ENCODE measurements at regions not wholly inside any gene's neighbourhood (a gene's known extent, or its start where the extent isn't known, plus 50 kb on each side); places are given as distances from the start of the nearest gene placed in this dataset.

DNA sequence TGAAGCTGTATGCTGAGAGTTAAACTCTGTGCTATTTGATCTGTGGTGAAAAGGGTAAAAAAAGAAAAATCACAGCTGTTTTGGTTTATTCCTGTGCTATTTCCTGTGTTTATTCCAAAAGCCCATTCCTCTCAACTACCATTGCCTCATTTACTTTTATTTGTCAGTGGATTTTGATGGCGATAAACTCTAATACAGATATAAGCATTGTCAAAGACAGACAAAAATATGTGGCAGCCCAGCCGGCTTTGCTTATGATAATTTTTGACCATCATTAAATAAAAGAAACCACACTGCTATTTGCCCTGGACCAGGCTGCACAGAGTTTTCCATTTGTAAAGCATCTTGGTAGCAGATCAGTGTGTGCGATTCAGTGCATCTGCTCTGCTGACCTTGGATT is 473.6 kb upstream of the ASIC2 start:
- Mint-ChIP-seq H3K27ac (no peak overlapping the region), H3K36me3 (no peaks in the 10 kb centered on the region), H3K9me3 (no peaks in the 10 kb centered on the region), H3K27me3 (ENCODE audit: low read depth in 3 of 3) (peaks cover under 1 to 5% (median 3%) of the 10 kb centered on the region in 3 donors), H3K4me1 (no peaks in the 10 kb centered on the region), H3K4me3 (no peak overlapping the region)
- DNase-seq = no peak

DNA sequence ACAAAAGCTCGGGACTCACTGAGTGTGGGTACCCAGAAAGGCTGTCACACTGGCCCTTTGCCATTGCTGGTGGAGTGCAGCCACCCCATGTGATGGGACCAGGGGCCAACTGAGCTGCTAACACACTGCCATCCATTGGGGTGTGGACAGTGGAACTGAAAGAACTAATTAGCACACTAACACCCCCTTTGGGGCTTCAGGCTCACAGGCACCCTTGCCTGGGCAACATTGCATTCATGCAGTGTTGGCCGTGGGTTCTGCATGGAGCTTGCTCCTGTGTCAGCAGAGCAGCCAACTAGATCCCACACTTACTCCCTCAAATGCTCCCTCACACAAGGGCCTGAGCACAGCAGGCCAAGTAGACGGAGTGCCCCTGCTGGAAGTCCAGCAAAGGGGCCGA is 476.0 kb upstream of the ASIC2 start:
- Mint-ChIP-seq H3K4me1 (no peaks in the 10 kb centered on the region), H3K4me3 (no peak overlapping the region), H3K27ac (no peak overlapping the region), H3K36me3 (no peaks in the 10 kb centered on the region), H3K9me3 (no peaks in the 10 kb centered on the region), H3K27me3 (ENCODE audit: low read depth in 3 of 3) (peaks cover 0 to 4% (median 3%) of the 10 kb centered on the region in 3 donors)
- no peak for DNase-seq

DNA sequence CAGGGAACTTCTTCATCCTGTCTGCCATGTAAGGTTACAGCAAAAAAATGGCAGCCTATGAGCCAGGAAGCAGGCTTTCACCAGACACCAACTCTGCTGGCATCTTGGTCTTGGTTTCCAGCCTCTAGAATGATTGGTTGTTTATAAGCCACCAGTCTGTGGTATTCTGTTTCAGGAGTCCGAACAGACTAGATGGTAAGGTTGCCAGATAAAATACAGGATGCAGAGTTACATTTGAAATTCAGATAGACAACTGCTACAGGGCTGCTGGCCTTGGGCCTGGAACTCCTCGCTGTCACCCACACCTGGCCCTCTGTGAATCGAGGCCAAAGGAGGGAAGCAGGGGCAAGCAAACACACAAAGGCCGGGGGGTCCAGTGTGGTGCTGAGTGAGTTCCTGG is 478.8 kb upstream of the CCL2 start:
- Mint-ChIP-seq H3K4me3 (no peak overlapping the region), H3K27ac (no peak overlapping the region), H3K27me3 (ENCODE audit: low read depth in 3 of 3) (peaks cover 2 to 10% (median 3%) of the 10 kb centered on the region in 3 donors), H3K9me3 (no peaks in the 10 kb centered on the region), H3K36me3 (no peaks in the 10 kb centered on the region), H3K4me1 (no peaks in the 10 kb centered on the region)
- DNase-seq = no peak

DNA sequence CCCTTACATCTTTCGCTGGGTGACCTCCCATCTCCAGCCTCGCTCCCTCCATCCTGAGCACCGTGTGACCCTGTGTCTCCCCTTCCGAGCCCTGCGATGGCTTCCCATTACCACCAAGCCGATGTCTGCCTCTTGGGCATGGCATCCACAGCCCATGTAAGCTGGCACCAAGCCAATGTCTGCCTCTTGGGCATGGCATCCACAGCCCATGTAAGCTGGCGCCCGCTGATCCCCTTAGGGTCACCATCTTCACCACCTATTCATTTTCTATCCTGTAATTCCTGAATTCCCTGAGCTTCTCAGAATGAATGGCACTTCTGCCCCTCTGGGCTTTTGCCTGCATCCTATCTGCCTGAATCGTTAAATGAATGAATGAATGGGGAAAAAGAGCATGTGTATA is 478.2 kb upstream of the CCL2 start:
- H3K9me3 Mint-ChIP-seq = no peaks in the 10 kb centered on the region
- H3K27me3 Mint-ChIP-seq (ENCODE audit: low read depth in 3 of 3) = peaks cover 0 to 13% (median 2%) of the 10 kb centered on the region in 3 donors
- H3K4me1 Mint-ChIP-seq = no peaks in the 10 kb centered on the region
- no peak overlapping the region for H3K27ac Mint-ChIP-seq
- no peak for DNase-seq
- no peak overlapping the region for H3K4me3 Mint-ChIP-seq
- H3K36me3 Mint-ChIP-seq = no peaks in the 10 kb centered on the region

- no peak overlapping the region for H3K27ac Mint-ChIP-seq
- H3K4me1 Mint-ChIP-seq = no peaks in the 10 kb centered on the region
- no peak overlapping the region for H3K4me3 Mint-ChIP-seq
- no peaks in the 10 kb centered on the region for H3K9me3 Mint-ChIP-seq
- H3K27me3 Mint-ChIP-seq (ENCODE audit: low read depth in 3 of 3) = peaks cover 0 to 13% (median 2%) of the 10 kb centered on the region in 3 donors
- no peaks in the 10 kb centered on the region for H3K36me3 Mint-ChIP-seq
- DNase-seq = no peak
Observed at GRCh38 chr17:33777674-33778073, 477.4 kb upstream of the CCL2 start.

- Mint-ChIP-seq H3K4me3 (no peak overlapping the region), H3K4me1 (no peaks in the 10 kb centered on the region), H3K9me3 (no peaks in the 10 kb centered on the region), H3K27me3 (ENCODE audit: low read depth in 3 of 3) (peaks cover 0 to 13% (median 2%) of the 10 kb centered on the region in 3 donors), H3K27ac (no peak overlapping the region), H3K36me3 (no peaks in the 10 kb centered on the region)
- DNase-seq = no peak
Observed at GRCh38 chr17:33778505-33779233, 476.4 kb upstream of the CCL2 start.

GRCh38 chr17:33779234-33779591 is 475.9 kb upstream of the CCL2 start:
- H3K4me3 Mint-ChIP-seq = no peak overlapping the region
- H3K9me3 Mint-ChIP-seq = no peaks in the 10 kb centered on the region
- peak; percentile 9 to 27 (median 23) for DNase-seq
- no peak overlapping the region for H3K27ac Mint-ChIP-seq
- H3K27me3 Mint-ChIP-seq (ENCODE audit: low read depth in 3 of 3) = peaks cover 0 to 13% (median 2%) of the 10 kb centered on the region in 3 donors
- no peaks in the 10 kb centered on the region for H3K36me3 Mint-ChIP-seq
- no peaks in the 10 kb centered on the region for H3K4me1 Mint-ChIP-seq

- no peaks in the 10 kb centered on the region for H3K9me3 Mint-ChIP-seq
- no peak overlapping the region for H3K27ac Mint-ChIP-seq
- no peak overlapping the region for H3K4me3 Mint-ChIP-seq
- no peak for DNase-seq
- H3K36me3 Mint-ChIP-seq = no peaks in the 10 kb centered on the region
- H3K4me1 Mint-ChIP-seq = no peaks in the 10 kb centered on the region
- H3K27me3 Mint-ChIP-seq (ENCODE audit: low read depth in 3 of 3) = peaks cover 4 to 10% (median 4%) of the 10 kb centered on the region in 3 donors
Observed at GRCh38 chr17:33785281-33785680, 469.8 kb upstream of the CCL2 start.

DNA sequence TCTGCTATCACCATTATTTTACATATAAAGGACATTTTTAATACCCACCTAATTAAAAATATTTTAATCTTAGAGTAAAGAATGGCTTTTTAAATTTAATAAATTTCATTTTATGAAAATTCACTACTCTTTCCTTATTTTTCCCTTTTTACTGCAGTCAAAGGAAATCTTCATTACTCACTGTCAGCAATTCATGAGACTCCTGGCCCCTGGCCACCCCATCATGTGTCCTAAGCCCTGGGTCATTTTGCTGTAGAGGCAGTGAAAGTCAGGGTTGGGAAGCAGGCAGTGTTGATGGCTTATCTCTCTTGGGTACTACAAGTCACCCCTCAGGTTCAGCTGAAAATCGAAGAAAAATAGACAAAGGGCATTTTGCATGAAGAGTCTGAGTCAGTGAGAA is 468.6 kb upstream of the CCL2 start:
- Mint-ChIP-seq H3K36me3 (no peaks in the 10 kb centered on the region), H3K4me1 (no peaks in the 10 kb centered on the region), H3K27me3 (ENCODE audit: low read depth in 3 of 3) (peaks cover 4 to 10% (median 5%) of the 10 kb centered on the region in 3 donors), H3K4me3 (no peak overlapping the region), H3K27ac (no peak overlapping the region), H3K9me3 (no peaks in the 10 kb centered on the region)
- DNase-seq = no peak

- H3K4me3 Mint-ChIP-seq = no peak overlapping the region
- H3K27me3 Mint-ChIP-seq (ENCODE audit: low read depth in 3 of 3) = peaks cover 4 to 7% (median 5%) of the 10 kb centered on the region in 3 donors
- no peaks in the 10 kb centered on the region for H3K36me3 Mint-ChIP-seq
- no peaks in the 10 kb centered on the region for H3K4me1 Mint-ChIP-seq
- H3K27ac Mint-ChIP-seq = no peak overlapping the region
- no peaks in the 10 kb centered on the region for H3K9me3 Mint-ChIP-seq
- DNase-seq = no peak
Observed at GRCh38 chr17:33789658-33790057, 465.4 kb upstream of the CCL2 start.

DNA sequence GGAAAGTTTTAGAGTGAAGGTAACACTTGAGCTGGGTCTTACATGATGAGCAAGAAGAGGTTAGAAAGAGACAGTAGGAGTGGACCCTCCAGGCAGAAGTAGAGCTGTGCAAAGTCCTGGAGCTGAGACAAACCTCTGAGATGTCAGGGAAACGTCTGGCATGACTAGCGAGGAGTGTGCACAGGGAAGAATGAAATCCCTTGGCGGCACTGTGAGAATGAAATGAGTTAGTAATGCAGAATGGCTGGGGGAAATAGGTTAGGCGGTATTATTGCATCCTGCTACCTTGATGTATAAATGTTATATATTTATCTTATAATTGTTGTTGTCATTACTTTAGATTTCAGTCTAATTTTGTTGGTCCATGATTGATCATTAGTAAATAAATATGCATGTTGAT is 457.9 kb upstream of the CCL2 start:
- Mint-ChIP-seq H3K27me3 (ENCODE audit: low read depth in 3 of 3) (peaks cover 0 to 1% (median 0%) of the 10 kb centered on the region in 3 donors), H3K4me3 (no peak overlapping the region), H3K27ac (no peak overlapping the region), H3K9me3 (no peaks in the 10 kb centered on the region), H3K36me3 (no peaks in the 10 kb centered on the region), H3K4me1 (no peaks in the 10 kb centered on the region)
- no peak for DNase-seq

- Mint-ChIP-seq H3K27me3 (ENCODE audit: low read depth in 3 of 3) (peaks cover 0 to 1% (median 0%) of the 10 kb centered on the region in 3 donors), H3K27ac (no peak overlapping the region), H3K4me1 (no peaks in the 10 kb centered on the region), H3K4me3 (no peak overlapping the region), H3K36me3 (no peaks in the 10 kb centered on the region), H3K9me3 (no peaks in the 10 kb centered on the region)
- DNase-seq = no peak
Observed at GRCh38 chr17:33798308-33798707, 456.8 kb upstream of the CCL2 start.

DNA sequence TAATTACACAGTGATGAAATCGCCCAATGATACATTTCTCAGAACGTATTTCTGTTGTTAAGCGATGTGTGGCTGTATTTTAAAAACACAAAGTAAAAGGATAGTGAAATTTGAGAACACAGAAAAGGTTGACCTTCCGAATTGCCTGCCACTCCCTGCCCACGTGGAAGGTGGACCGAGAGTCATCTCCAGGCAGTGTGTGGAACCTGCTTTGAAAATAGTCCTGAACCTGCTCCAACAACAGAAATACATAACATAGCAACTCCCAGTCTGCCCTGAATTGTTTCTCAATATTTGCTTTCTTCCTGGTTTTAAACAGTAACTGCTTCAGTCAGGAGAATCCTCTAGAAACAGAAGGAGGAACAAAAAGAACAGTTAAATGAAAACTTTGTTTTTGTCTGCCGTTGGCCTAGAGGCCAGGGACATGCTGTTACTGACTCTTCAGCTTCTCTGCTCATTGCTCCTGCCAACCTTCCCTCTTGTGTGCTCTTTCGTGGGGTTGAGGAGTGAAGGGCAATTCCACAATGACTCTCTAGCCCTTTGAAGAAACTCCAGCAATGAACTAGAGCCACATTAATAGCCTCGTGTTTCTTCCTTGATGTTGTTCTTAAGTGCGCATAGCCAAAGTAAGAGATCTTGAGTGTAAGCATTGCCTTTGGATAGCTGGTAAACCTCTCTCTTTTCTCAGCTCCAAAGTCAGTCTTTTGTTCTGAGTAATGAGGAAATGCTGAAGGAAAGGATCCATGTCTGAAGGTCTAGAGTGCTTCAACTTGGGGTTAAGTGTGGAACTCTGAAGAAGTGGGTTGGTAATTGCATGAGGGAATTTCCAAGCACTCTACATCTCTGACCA is 452.5 kb upstream of the CCL2 start:
- Mint-ChIP-seq H3K36me3 (no peaks in the 10 kb centered on the region), H3K4me1 (no peaks in the 10 kb centered on the region), H3K4me3 (no peak overlapping the region), H3K27ac (no peak overlapping the region), H3K27me3 (ENCODE audit: low read depth in 3 of 3) (peaks cover 0 to 10% (median 3%) of the 10 kb centered on the region in 3 donors), H3K9me3 (no peaks in the 10 kb centered on the region)
- DNase-seq = no peak

DNA sequence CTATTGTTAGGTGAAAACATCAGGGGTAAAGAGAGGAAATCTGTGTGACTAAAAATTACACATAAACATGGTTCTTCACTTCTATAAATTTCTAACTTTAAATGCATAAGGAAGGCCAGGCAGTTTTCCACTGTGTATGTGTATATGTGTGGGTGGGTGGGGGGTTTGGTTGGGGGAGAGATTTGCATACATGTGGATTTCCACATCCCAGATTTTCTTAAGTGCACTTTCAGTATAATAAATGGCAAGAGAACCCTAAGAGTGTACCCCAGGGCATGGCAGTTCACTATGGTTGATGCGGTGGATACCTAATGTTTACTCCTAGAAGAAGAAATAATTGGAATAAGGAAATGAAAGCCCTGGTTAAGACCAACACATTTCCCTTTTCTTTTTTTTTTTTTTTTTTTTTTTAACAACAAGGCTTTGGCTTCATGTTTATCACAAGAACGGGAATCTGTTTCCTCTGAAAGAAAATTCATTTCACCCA is 451.8 kb upstream of the CCL2 start:
- H3K9me3 Mint-ChIP-seq = no peaks in the 10 kb centered on the region
- peaks cover 0 to 9% (median 3%) of the 10 kb centered on the region in 3 donors for H3K27me3 Mint-ChIP-seq (ENCODE audit: low read depth in 3 of 3)
- H3K27ac Mint-ChIP-seq = no peak overlapping the region
- no peak for DNase-seq
- H3K36me3 Mint-ChIP-seq = no peaks in the 10 kb centered on the region
- H3K4me1 Mint-ChIP-seq = no peaks in the 10 kb centered on the region
- H3K4me3 Mint-ChIP-seq = no peak overlapping the region

Data from immature natural killer cell (primary cell).